ENCODE measurements at regions not wholly inside any gene's neighbourhood (a gene's known extent, or its start where the extent isn't known, plus 50 kb on each side); places are given as distances from the start of the nearest gene placed in this dataset.
"Not testable (repeated sequence)": the region's sequence is repeated elsewhere in the genome, so short reads cannot be mapped to it uniquely, and the experiment has no call there.

- intact Hi-C loops (cut with DNase I): no loop called here
- no peak for DNase-seq (ENCODE audit: extremely low spot score in 2 of 2)
- Histone ChIP-seq H3K27me3 (no peaks in the 10 kb centered on the region), H3K9me3 (no peaks in the 10 kb centered on the region), H3K4me3 (no peak overlapping the region), H3K36me3 (no peaks in the 10 kb centered on the region), H3K27ac (no peak overlapping the region), H3K4me1 (no peaks in the 10 kb centered on the region)
- TF ChIP-seq CTCF (IDR thresholded peaks at IDR 0.05) (no peak), POLR2AphosphoS5 (IDR thresholded peaks at IDR 0.05; ENCODE audit: insufficient read depth in 1 of 2, low read depth in 1 of 2) (no peak), POLR2A (IDR thresholded peaks at IDR 0.05) (no peak)
Measured at GRCh38 chr7:111654343-111654742, 92.1 kb upstream of the IMMP2L start.

- intact Hi-C loops (cut with DNase I): no loop called here
- TF ChIP-seq POLR2AphosphoS5 (IDR thresholded peaks at IDR 0.05; ENCODE audit: insufficient read depth in 1 of 2, low read depth in 1 of 2) (no peak), POLR2A (IDR thresholded peaks at IDR 0.05) (no peak), CTCF (IDR thresholded peaks at IDR 0.05) (no peak)
- H3K4me1 ChIP-seq: no peaks in the 10 kb centered on the region
- H3K36me3 ChIP-seq: no peaks in the 10 kb centered on the region
- no peak overlapping the region for H3K4me3 ChIP-seq
- H3K27ac ChIP-seq: no peak overlapping the region
- H3K9me3 ChIP-seq: no peaks in the 10 kb centered on the region
- H3K27me3 ChIP-seq: no peaks in the 10 kb centered on the region
- DNase-seq (ENCODE audit: extremely low spot score in 2 of 2): no peak
Measured at GRCh38 chr7:111653846-111654245, 91.6 kb upstream of the IMMP2L start.

- no peak for DNase-seq (ENCODE audit: extremely low spot score in 2 of 2)
- no peak overlapping the region for H3K27ac ChIP-seq
Measured at GRCh38 chr7:111650456-111650999, 88.2 kb upstream of the IMMP2L start.

GRCh38 chr7:111647881-111648280, 85.6 kb upstream of the IMMP2L start:
- DNase-seq (ENCODE audit: extremely low spot score in 2 of 2): no peak
- H3K36me3 ChIP-seq: no peaks in the 10 kb centered on the region
- no peaks in the 10 kb centered on the region for H3K27me3 ChIP-seq
- H3K4me3 ChIP-seq: no peak overlapping the region
- TF ChIP-seq POLR2A (IDR thresholded peaks at IDR 0.05): no peak
- no peak for TF ChIP-seq POLR2AphosphoS5 (IDR thresholded peaks at IDR 0.05; ENCODE audit: insufficient read depth in 1 of 2, low read depth in 1 of 2)
- no peak for TF ChIP-seq CTCF (IDR thresholded peaks at IDR 0.05)
- no peaks in the 10 kb centered on the region for H3K9me3 ChIP-seq
- H3K27ac ChIP-seq: no peak overlapping the region
- intact Hi-C loops (cut with DNase I): no loop called here
- no peaks in the 10 kb centered on the region for H3K4me1 ChIP-seq

More at GRCh38 chr7:111650456-111650999, 88.2 kb upstream of the IMMP2L start:
- Histone ChIP-seq H3K27me3 (no peaks in the 10 kb centered on the region), H3K36me3 (no peaks in the 10 kb centered on the region), H3K9me3 (no peaks in the 10 kb centered on the region), H3K4me1 (no peaks in the 10 kb centered on the region), H3K4me3 (no peak overlapping the region)
- no peak for TF ChIP-seq CTCF (IDR thresholded peaks at IDR 0.05)
- no peak for TF ChIP-seq POLR2A (IDR thresholded peaks at IDR 0.05)
- TF ChIP-seq POLR2AphosphoS5 (IDR thresholded peaks at IDR 0.05; ENCODE audit: insufficient read depth in 1 of 2, low read depth in 1 of 2): no peak
- intact Hi-C loops (cut with DNase I): no loop called here

GRCh38 chr7:111644595-111644994, 82.3 kb upstream of the IMMP2L start:
- H3K36me3 ChIP-seq; H3K4me3 ChIP-seq; DNase-seq (ENCODE audit: extremely low spot score in 2 of 2); intact Hi-C loops (cut with DNase I); H3K4me1 ChIP-seq; H3K27me3 ChIP-seq; H3K27ac ChIP-seq; H3K9me3 ChIP-seq: not testable (repeated sequence)

Data from vagina (tissue), 2 donors.